ENCODE measurements at regions not wholly inside any gene's neighbourhood (a gene's known extent, or its start where the extent isn't known, plus 50 kb on each side); places are given as distances from the start of the nearest gene placed in this dataset.
A peak's percentile ranks its signal among the peaks of the same experiment; 100 is the strongest.

DNA sequence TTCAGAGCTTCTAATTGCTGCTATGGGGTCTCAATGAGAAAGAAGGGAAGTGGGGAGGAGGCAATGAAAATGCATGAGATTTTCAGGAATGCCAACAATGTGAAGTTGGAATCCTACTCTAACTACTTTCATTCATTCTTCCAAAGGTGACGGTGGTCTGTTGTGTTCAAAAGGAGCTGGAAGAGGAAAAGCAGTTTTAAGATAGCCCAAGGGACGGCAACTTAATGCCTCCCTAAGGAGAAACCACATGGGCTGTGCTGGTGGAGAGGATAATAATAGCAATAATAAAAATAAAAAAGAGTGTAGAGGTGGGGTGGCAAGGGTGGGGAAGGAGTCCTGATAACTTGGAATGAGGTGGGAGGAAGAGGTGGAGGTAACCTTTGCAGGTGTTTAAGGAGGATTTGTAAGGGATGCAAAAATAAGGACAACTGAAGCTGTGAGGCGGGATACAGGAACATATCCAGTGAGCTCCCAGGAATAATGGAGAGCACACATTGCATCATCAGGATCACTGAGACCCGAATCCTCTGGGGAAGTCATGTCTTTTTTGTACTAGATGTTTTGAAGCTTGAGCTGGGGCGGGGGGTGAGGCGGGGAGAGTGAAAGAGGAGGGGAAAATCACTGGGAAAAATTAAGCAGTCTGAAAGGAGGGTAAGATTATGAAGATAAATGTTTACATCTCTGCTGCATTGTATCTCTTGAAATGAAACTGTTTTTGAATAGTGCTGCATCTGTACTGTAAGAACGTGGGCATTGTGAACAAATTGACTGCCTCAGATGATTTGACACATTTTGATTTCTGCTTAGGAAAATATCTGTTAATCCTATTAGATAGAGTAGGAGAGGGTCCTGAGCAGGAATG is 120.1 kb upstream of the TMEM161B start:
- Histone ChIP-seq H4K20me1 (replicated peaks; ENCODE audit: insufficient read depth) (no peaks in the 10 kb centered on the region), H3F3A (replicated peaks; ENCODE audit: low read depth) (0 out of 2 replicates have a peak, but pooled peaks cover 3% of the 10 kb centered on the region), H3K36me3 (ENCODE audit: insufficient read depth) (no peaks in the 10 kb centered on the region), H2AFZ (no peak overlapping the region), H3K4me2 (peak overlapping the region; percentile 12), H3K27me3 (ENCODE audit: insufficient read depth) (no peaks in the 10 kb centered on the region), H3K4me1 (ENCODE audit: insufficient read depth) (peaks cover 68% of the 10 kb centered on the region), H3K4me3 (peak overlapping the region; percentile 6; the same call in 1 of the 2 replicates), H3K79me2 (replicated peaks; ENCODE audit: insufficient read depth) (no peaks in the 10 kb centered on the region), H3K27ac (ENCODE audit: low read depth) (peak overlapping the region; percentile 94), H3K9me2 (ENCODE audit: insufficient read depth) (0 out of 2 replicates have a peak, but pooled peaks cover 3% of the 10 kb centered on the region)
- Mint-ChIP-seq H3K4me3 (peak overlapping the region; percentile 43), H3K9me3 (no peaks in the 10 kb centered on the region), H3K27ac (peak overlapping the region; percentile 98), H3K36me3 (ENCODE audit: low read depth) (no peaks in the 10 kb centered on the region), H3K27me3 (ENCODE audit: insufficient read depth, low read depth, poor library complexity) (peaks cover 13% of the 10 kb centered on the region), H3K4me1 (peaks cover 62% of the 10 kb centered on the region)
- TF ChIP-seq ZNF114 (CRISPR knock-in tag; IDR thresholded peaks at IDR 0.05), result no peak
- TF ChIP-seq POLR2AphosphoS5 (IDR thresholded peaks at IDR 0.05; ENCODE audit: low read depth), result no peak
- peak; percentile 88 for TF ChIP-seq ZNF462 (CRISPR knock-in tag; IDR thresholded peaks at IDR 0.05)
- no peak for TF ChIP-seq JUNB (IDR thresholded peaks at IDR 0.05; ENCODE audit: unreplicated experiment)
- TF ChIP-seq EZH2 (IDR thresholded peaks at IDR 0.05; ENCODE audit: low read depth, unreplicated experiment), result no peak
- TF ChIP-seq ZNF331 (CRISPR knock-in tag; IDR thresholded peaks at IDR 0.05; ENCODE audit: low read depth), result no peak
- peak; percentile 44; the same call in 1 of the 2 replicates for TF ChIP-seq CREB1 (CRISPR knock-in tag; IDR thresholded peaks at IDR 0.05; ENCODE audit: low read depth)
- no peak for TF ChIP-seq EZH2phosphoT487 (IDR thresholded peaks at IDR 0.05; ENCODE audit: unreplicated experiment)
- no peak for TF ChIP-seq CTCF (conservative IDR thresholded peaks at IDR 0.05; ENCODE audit: low read depth in 2 of 2)
- TF ChIP-seq STAT1 (IDR thresholded peaks at IDR 0.05; ENCODE audit: unreplicated experiment), result no peak
- TF ChIP-seq NANOG (IDR thresholded peaks at IDR 0.05; ENCODE audit: borderline replicate concordance), result peak; percentile 87; the same call in 1 of the 2 replicates
- TF ChIP-seq ETS1 (IDR thresholded peaks at IDR 0.05), result no peak
- no peak for TF ChIP-seq REST (IDR thresholded peaks at IDR 0.05; ENCODE audit: unreplicated experiment)
- ATAC-seq, result peak; percentile 87
- DNase-seq (ENCODE audit: low spot score), result peak; percentile 95

Measured in GM23338 (cell line).